A549 (cell line): ENCODE measurements at regions not wholly inside any gene's neighbourhood (a gene's known extent, or its start where the extent isn't known, plus 50 kb on each side); places are given as distances from the start of the nearest gene placed in this dataset.

Source experiments
- CHD2 ChIP-seq: fragments of 150-350 bp; IDR thresholded peaks from 2 replicates; pipeline ENCODE4 v1.6.1; 2014; ENCODE audit warnings: low read length; ENCODE audit not compliant: partially characterized antibody
- CTCF ChIP-seq: fragments of >200 bp; sonication (Bioruptor Twin); formaldehyde crosslinking; IDR thresholded peaks from 3 replicates; pipeline ENCODE4 v1.5.1; 2016
- MAFK ChIP-seq: fragments of 450-650 bp; IDR thresholded peaks from 2 replicates; pipeline ENCODE4 v1.6.1; 2014; ENCODE audit not compliant: partially characterized antibody
- MAX ChIP-seq: IDR thresholded peaks from 2 replicates; pipeline ENCODE4 v1.6.1; 2012
- NFE2L2 ChIP-seq: fragments of 150-350 bp; conservative IDR thresholded peaks from 2 replicates; pipeline ENCODE4 v1.6.1; 2014; ENCODE audit warnings: low read length
- POLR2A ChIP-seq: IDR thresholded peaks from 2 replicates; pipeline ENCODE4 v1.6.1; 2012; ENCODE audit warnings: mild to moderate bottlenecking, low read length

DNA sequence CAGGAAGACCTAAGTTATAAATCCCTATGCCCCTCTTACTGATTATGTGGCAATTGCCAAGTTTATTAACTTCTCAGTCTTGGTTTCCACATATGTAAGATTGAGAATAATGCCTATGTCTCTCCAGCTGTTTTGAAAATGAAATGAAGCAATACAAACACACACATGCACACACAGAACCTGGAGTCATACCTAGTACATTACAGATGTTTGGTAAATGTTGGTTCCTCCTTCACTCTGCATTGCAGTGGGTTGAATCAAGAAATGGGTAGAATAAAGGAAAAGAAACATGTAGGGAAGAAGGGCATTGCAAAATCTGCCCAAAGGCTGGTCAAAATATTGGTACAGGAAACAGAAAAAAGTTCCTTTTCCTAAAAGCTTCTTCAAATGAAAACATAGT lies 309.9 kb upstream of the EMCN start:
- TF ChIP-seq NFE2L2 = no peak
- no peak for TF ChIP-seq CTCF
- TF ChIP-seq CHD2 = no peak
- TF ChIP-seq MAX = no peak
- TF ChIP-seq POLR2A = no peak
- TF ChIP-seq MAFK = no peak
